K562 (cell line): ENCODE measurements at regions not wholly inside any gene's neighbourhood (a gene's known extent, or its start where the extent isn't known, plus 50 kb on each side); places are given as distances from the start of the nearest gene placed in this dataset.

Source experiments
- ATAC-seq: fragments of 200-7000 bp; cut with Tn5 transposase; 3 replicates; pipeline ENCODE4 v1.9.1; 2020; ENCODE audit warnings: moderate library complexity
- BruUV-seq: library from RNA; stranded (reverse); fragments of 400-500 nt; replicated peaks from 2 replicates; lab custom pipeline; 2021; lab: Mats Ljungman, UMichigan
- CTCF ChIA-PET: fragments of 300-600 bp; formaldehyde crosslinking; extraction: SDS; loops from one replicate; lab custom pipeline; 2021; ENCODE audit warnings: low intra/inter-chr PET ratio; lab: Yijun Ruan, JAX
- POLR2A ChIA-PET: fragments of 300-600, 350-650 bp; sonication (Branson Sonifier 250); formaldehyde crosslinking; extraction: SDS; loops from one replicate; lab custom pipeline; 2021; ENCODE audit warnings: antibody characterized with exemption, inconsistent platforms; lab: Yijun Ruan, JAX
- DNase-seq, 4 experiments: peaks; one replicate each; pipeline versions ENCODE4 v3.0.0 to v3.0.0-alpha.2; 2011 to 2018; ENCODE audit warnings: low spot score in 3 of 4, mixed read lengths in 3 of 4; ENCODE audit errors: extremely low read depth in 1 of 4
- FAIRE-seq: peaks from 2 replicates; lab custom pipeline; 2011; peaks lifted over from hg19 to GRCh38; lab: Jason Lieb, UNC
- H2AFZ ChIP-seq: 2 replicates; pipeline ENCODE4 v1.6.0; 2011; ENCODE audit warnings: low read depth, low read length, control low read depth, inconsistent platforms
- H3K27ac ChIP-seq: fragments of 200-600 bp; 3 replicates; pipeline ENCODE4 v1.8.0; 2011; ENCODE audit warnings: low read depth, mild to moderate bottlenecking, control low read depth, inconsistent platforms, low read length, moderate library complexity, mixed read lengths; ENCODE audit errors: extremely low read depth
- H3K27me3 ChIP-seq, 2 experiments: fragments of 300-600 bp in 1 of 2; 2 replicates in 1 of 2; 3 replicates in 1 of 2; pipeline versions ENCODE4 v1.6.0 to v1.8.0; 2011; ENCODE audit warnings: inconsistent platforms in 2 of 2, low read length in 2 of 2, mild to moderate bottlenecking in 1 of 2, mixed read lengths in 1 of 2, moderate library complexity in 1 of 2; ENCODE audit not compliant: control insufficient read depth in 2 of 2, insufficient read depth in 2 of 2
- H3K36me3 ChIP-seq: fragments of 300-600 bp; 3 replicates; pipeline ENCODE4 v1.8.0; 2011; ENCODE audit warnings: mild to moderate bottlenecking, low read length, inconsistent platforms; ENCODE audit not compliant: control insufficient read depth, insufficient read depth
- H3K4me1 ChIP-seq, 2 experiments: fragments of 200-600 bp in 1 of 2; replicated peaks in 1 of 2; 2 replicates in 1 of 2; 3 replicates in 1 of 2; pipeline versions ENCODE4 v1.5.1 to v1.8.0; 2011; ENCODE audit warnings: inconsistent platforms in 2 of 2, low read length in 2 of 2, mild to moderate bottlenecking in 1 of 2, mixed read lengths in 1 of 2, moderate library complexity in 1 of 2; ENCODE audit not compliant: control insufficient read depth in 2 of 2, insufficient read depth in 2 of 2
- H3K4me2 ChIP-seq: 2 replicates; pipeline ENCODE4 v1.6.1; 2011; ENCODE audit warnings: low read length, control low read depth, inconsistent platforms, mixed read lengths; ENCODE audit not compliant: insufficient read depth
- H3K4me3 ChIP-seq: fragments of 200-600 bp; sonication (generic), shearing (Covaris generic); 2 replicates; pipeline ENCODE4 v1.5.1; 2016; ENCODE audit warnings: control low read depth, inconsistent platforms
- H3K79me2 ChIP-seq: fragments of 200-600 bp; 3 replicates; pipeline ENCODE4 v1.8.0; 2011; ENCODE audit warnings: low read length, inconsistent platforms; ENCODE audit not compliant: control insufficient read depth, insufficient read depth
- H3K9ac ChIP-seq, 2 experiments: 2 replicates each; pipeline versions ENCODE4 v1.6.0 to v1.6.1; 2011; ENCODE audit warnings: low read depth in 2 of 2, low read length in 2 of 2, control low read depth in 1 of 2, inconsistent platforms in 1 of 2, mild to moderate bottlenecking in 1 of 2, mixed read lengths in 1 of 2; ENCODE audit not compliant: insufficient read depth in 1 of 2
- H3K9me1 ChIP-seq: one replicate; pipeline ENCODE4 v1.6.0; 2011; ENCODE audit warnings: inconsistent platforms, mild to moderate bottlenecking, low read length, moderate library complexity; ENCODE audit not compliant: control insufficient read depth, insufficient read depth
- H3K9me3 ChIP-seq: replicated peaks from 2 replicates; pipeline ENCODE4 v1.5.1; 2011; ENCODE audit warnings: low read depth, low read length, inconsistent platforms; ENCODE audit not compliant: control insufficient read depth, insufficient read depth
- H4K20me1 ChIP-seq: replicated peaks from 2 replicates; pipeline ENCODE4 v1.6.1; 2011; ENCODE audit warnings: low read length, inconsistent platforms, mixed read lengths; ENCODE audit not compliant: control insufficient read depth, insufficient read depth
- PHB ChIP-seq: fragments of 250-450 bp; sonication (Bioruptor Pico); IDR thresholded peaks from 2 replicates; pipeline ENCODE4 v1.5.0; 2021
- RBM14 ChIP-seq: fragments of 200-400 bp; formaldehyde crosslinking; IDR thresholded peaks from 2 replicates; pipeline ENCODE4 v1.6.1; 2018; ENCODE audit warnings: low read depth, mild to moderate bottlenecking, low read length, moderate library complexity, borderline replicate concordance; ENCODE audit not compliant: insufficient read depth
- WGBS: fragments of 100-300 bp; shearing (Covaris generic); methylation state at CpG from one replicate; pipeline ENCODE4 v1.1.6; 2016; ENCODE audit warnings: low coverage, mixed read lengths; ENCODE audit not compliant: insufficient coverage; ENCODE audit errors: missing lambda C conversion rate; 5-methylcytosine and 5-hydroxymethylcytosine counted together
- in situ Hi-C: fragments of 300-500 bp; cut with MboI; formaldehyde crosslinking; loops from 4 replicates; pipeline ENCODE4 v1.15.0; 2018; ENCODE audit warnings: inconsistent platforms, mixed read lengths
- intact Hi-C: fragments of 100-400 bp; cut with micrococcal nuclease; formaldehyde crosslinking; loops from 2 replicates; pipeline ENCODE4 v1.14.2; 2022
- TF ChIP-seq, protein P1 (sequence below), 2 experiments: fragments of 150-350 bp in 1 of 2; IDR thresholded peaks; 2 replicates each; pipeline ENCODE4 v1.6.1; 2012 to 2016; ENCODE audit warnings: low read depth in 2 of 2, low read length in 2 of 2, mild to moderate bottlenecking in 1 of 2, moderate library complexity in 1 of 2

DNA sequence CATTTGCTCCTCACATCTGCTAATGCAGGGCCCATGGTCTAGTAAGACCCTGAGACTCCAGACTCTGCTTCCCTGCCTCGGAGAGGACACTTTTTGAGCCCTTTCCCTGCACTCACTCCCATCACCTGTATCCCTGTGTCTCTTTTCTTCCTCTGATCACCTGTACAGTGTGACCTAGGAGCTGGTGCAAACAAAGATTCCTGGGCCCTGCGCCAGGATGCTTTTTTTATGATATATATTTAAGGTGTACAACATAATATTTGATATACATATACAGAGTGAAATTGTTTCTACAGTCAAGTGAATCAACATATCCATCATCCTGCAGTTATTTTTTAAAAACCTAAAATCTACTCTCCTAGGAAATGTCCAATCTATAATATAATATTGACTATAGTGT is 355.4 kb downstream of the MAFB start (continued):
- TF ChIP-seq, protein P1, sequence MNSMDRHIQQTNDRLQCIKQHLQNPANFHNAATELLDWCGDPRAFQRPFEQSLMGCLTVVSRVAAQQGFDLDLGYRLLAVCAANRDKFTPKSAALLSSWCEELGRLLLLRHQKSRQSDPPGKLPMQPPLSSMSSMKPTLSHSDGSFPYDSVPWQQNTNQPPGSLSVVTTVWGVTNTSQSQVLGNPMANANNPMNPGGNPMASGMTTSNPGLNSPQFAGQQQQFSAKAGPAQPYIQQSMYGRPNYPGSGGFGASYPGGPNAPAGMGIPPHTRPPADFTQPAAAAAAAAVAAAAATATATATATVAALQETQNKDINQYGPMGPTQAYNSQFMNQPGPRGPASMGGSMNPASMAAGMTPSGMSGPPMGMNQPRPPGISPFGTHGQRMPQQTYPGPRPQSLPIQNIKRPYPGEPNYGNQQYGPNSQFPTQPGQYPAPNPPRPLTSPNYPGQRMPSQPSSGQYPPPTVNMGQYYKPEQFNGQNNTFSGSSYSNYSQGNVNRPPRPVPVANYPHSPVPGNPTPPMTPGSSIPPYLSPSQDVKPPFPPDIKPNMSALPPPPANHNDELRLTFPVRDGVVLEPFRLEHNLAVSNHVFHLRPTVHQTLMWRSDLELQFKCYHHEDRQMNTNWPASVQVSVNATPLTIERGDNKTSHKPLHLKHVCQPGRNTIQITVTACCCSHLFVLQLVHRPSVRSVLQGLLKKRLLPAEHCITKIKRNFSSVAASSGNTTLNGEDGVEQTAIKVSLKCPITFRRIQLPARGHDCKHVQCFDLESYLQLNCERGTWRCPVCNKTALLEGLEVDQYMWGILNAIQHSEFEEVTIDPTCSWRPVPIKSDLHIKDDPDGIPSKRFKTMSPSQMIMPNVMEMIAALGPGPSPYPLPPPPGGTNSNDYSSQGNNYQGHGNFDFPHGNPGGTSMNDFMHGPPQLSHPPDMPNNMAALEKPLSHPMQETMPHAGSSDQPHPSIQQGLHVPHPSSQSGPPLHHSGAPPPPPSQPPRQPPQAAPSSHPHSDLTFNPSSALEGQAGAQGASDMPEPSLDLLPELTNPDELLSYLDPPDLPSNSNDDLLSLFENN (IDR thresholded peaks at IDR 0.05; ENCODE audit: low read depth in 2 of 2, low read length in 2 of 2): no peak
- no peak for TF ChIP-seq PHB

DNA sequence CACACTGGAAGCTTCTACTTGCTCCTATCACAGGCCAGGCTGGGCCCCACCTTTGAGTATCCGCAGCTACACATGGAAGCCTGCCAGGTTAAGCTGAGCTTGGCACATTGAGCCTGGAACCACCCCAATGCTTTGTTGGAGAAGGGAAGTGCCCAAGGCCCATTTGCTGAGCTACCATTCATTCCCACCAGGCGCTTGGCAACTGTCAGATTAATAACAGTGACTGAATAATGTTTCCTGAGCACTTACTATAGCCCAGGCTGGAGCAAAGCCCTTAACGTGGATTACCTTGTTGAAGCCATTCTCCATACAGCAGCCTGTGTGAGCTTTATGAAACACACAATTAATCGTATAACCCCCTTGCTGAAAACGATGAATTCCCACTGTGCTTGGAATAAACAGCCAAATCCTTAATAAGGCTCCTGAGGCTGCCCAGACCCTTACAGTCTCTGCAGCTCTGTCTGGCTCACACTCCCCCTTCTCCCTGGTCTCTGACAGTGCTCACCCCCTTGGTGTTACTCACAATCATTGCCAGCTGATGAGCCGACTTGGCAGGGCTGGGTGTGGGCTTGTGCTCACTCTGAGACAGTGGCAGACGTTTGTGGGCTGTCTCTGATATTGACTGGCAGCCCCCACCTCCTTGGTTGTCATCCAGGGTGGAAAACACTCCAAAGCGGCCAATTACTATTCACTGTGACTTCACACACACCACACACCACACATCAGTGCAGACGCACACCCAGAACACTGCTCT is 357.1 kb downstream of the MAFB start:
- in situ Hi-C loops: no loop called here
- Histone ChIP-seq H3K4me1 (no peaks in the 10 kb centered on the region), H2AFZ (no peak overlapping the region)
- no TSS peak for BruUV-seq
- no peak for FAIRE-seq
- no peak for TF ChIP-seq RBM14
- TF ChIP-seq, all 486 proteins: peak for 0
- Histone ChIP-seq H3K9me1 (no peaks in the 10 kb centered on the region), H3K79me2 (no peaks in the 10 kb centered on the region), H3K27ac (no peak overlapping the region), H3K4me2 (no peak overlapping the region), H3K36me3 (no peaks in the 10 kb centered on the region), H3K9me3 (no peaks in the 10 kb centered on the region), H3K4me3 (no peak overlapping the region), H3K27me3 (no peaks in the 10 kb centered on the region), H3K9ac (no peak overlapping the region), H4K20me1 (no peaks in the 10 kb centered on the region)
- DNase-seq (no peak), ATAC-seq (no peak)
- 2% methylated on average over 9 of the region's 9 CpGs for WGBS
- intact Hi-C loops: no loop called here
- POLR2A ChIA-PET: no interaction called here
- CTCF ChIA-PET: no interaction called here
